ENCODE measurements at regions not wholly inside any gene's neighbourhood (a gene's known extent, or its start where the extent isn't known, plus 50 kb on each side); places are given as distances from the start of the nearest gene placed in this dataset.

DNA sequence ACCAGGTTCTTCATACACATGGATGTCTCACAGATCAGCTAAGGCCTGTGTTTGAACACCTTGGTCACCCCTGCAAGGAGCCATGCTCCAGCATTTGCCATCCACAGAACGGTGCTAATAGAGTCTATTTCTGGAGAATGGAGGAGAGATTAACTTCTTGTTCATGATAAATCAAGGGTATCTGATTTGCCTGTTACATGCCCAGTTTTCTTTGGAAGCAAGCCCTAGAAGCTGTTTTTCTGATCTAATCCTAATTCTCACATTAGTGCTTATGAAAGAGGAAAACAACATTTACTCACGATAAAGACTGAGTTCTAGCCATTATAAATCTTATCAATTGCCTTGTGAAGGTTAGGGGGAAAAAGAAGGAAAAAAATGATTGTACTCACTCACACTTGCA, 119.6 kb upstream of the DTNA start:
- TF ChIP-seq, protein P1, sequence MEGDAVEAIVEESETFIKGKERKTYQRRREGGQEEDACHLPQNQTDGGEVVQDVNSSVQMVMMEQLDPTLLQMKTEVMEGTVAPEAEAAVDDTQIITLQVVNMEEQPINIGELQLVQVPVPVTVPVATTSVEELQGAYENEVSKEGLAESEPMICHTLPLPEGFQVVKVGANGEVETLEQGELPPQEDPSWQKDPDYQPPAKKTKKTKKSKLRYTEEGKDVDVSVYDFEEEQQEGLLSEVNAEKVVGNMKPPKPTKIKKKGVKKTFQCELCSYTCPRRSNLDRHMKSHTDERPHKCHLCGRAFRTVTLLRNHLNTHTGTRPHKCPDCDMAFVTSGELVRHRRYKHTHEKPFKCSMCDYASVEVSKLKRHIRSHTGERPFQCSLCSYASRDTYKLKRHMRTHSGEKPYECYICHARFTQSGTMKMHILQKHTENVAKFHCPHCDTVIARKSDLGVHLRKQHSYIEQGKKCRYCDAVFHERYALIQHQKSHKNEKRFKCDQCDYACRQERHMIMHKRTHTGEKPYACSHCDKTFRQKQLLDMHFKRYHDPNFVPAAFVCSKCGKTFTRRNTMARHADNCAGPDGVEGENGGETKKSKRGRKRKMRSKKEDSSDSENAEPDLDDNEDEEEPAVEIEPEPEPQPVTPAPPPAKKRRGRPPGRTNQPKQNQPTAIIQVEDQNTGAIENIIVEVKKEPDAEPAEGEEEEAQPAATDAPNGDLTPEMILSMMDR (IDR thresholded peaks at IDR 0.05) = no peak
- TF ChIP-seq POLR2A (IDR thresholded peaks at IDR 0.05) = no peak

All from uterus (tissue), 2 donors.